Prostate gland (tissue), 2 donors: ENCODE measurements at regions not wholly inside any gene's neighbourhood (a gene's known extent, or its start where the extent isn't known, plus 50 kb on each side); places are given as distances from the start of the nearest gene placed in this dataset.

Experiments
- DNase-seq: peaks from one replicate; pipeline ENCODE4 v3.0.0-alpha.2; 2019; ENCODE audit warnings: low spot score
- H3K27ac ChIP-seq, 2 donors: fragments of 200-600 bp; sonication (generic); 2 replicates each; pipeline ENCODE4 v1.5.1; 2017 to 2019
- H3K27me3 ChIP-seq: fragments of 200-600 bp; sonication (generic); replicated peaks from 2 replicates; pipeline ENCODE4 v1.5.1; 2019; ENCODE audit not compliant: insufficient read depth
- H3K36me3 ChIP-seq, 2 donors: fragments of 200-600 bp; sonication (generic); 1 replicate in 1 of 2; 2 replicates in 1 of 2; pipeline versions ENCODE4 v1.5.1 to v1.8.1; 2017 to 2019
- H3K4me1 ChIP-seq: fragments of 200-600 bp; sonication (generic); replicated peaks from 2 replicates; pipeline ENCODE4 v1.5.1; 2019
- H3K4me3 ChIP-seq, 2 donors: fragments of 200-600 bp; sonication (generic); 2 replicates each; pipeline ENCODE4 v1.5.1; 2017 to 2019
- H3K9me3 ChIP-seq: fragments of 200-600 bp; sonication (generic); 2 replicates; pipeline ENCODE4 v1.5.1; 2017
- POLR2A ChIP-seq: fragments of 450-650 bp; IDR thresholded peaks from one replicate; pipeline ENCODE4 v1.6.1; 2016; ENCODE audit warnings: antibody characterized with exemption, mild to moderate bottlenecking
- POLR2AphosphoS5 ChIP-seq: sonication (generic); formaldehyde crosslinking; IDR thresholded peaks from one replicate; pipeline ENCODE4 v1.6.1; 2017; ENCODE audit warnings: antibody characterized with exemption
- WGBS: methylation state at CpG from one replicate; pipeline ENCODE4 v1.1.5; 2018; 5-methylcytosine and 5-hydroxymethylcytosine counted together
- intact Hi-C: fragments of 100-400 bp; cut with DNase I; formaldehyde crosslinking; loops from one replicate; pipeline ENCODE4 v1.14.2; 2022
- TF ChIP-seq, protein P1 (sequence below), 4 experiments: fragments of 200-600 bp in 2 of 4; fragments of 450-650 bp in 2 of 4; sonication (generic) in 2 of 4; IDR thresholded peaks; 1 replicate in 3 of 4; 2 replicates in 1 of 4; pipeline ENCODE4 v1.5.1; 2016 to 2019; ENCODE audit warnings: antibody characterized with exemption in 4 of 4, mild to moderate bottlenecking in 2 of 4, moderate library complexity in 2 of 4

DNA sequence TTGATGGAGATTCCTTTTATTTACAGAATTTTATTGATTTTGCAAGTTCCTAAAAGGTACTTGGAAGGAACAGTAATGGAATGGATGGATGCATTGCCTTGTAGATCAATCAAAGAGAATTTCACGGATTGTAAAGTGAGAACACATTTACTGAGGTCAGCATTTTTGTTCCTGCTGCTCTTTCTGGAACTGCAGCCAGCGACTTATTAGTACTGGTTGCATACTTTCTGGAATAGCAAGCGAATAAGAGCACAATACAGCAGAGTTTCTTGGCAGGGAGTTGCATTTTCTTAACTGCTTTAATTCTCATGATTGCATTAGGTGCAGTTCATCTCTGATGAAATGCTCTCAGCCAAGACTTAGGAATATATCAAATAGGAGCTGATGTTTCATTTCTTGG, 106.1 kb upstream of the CHODL start:
- peaks cover 3% of the 10 kb centered on the region for H3K27me3 ChIP-seq
- no peaks in the 10 kb centered on the region for H3K9me3 ChIP-seq
- H3K4me3 ChIP-seq = no peak overlapping the region
- TF ChIP-seq POLR2AphosphoS5 = no peak
- no peak for TF ChIP-seq POLR2A
- TF ChIP-seq, protein P1, sequence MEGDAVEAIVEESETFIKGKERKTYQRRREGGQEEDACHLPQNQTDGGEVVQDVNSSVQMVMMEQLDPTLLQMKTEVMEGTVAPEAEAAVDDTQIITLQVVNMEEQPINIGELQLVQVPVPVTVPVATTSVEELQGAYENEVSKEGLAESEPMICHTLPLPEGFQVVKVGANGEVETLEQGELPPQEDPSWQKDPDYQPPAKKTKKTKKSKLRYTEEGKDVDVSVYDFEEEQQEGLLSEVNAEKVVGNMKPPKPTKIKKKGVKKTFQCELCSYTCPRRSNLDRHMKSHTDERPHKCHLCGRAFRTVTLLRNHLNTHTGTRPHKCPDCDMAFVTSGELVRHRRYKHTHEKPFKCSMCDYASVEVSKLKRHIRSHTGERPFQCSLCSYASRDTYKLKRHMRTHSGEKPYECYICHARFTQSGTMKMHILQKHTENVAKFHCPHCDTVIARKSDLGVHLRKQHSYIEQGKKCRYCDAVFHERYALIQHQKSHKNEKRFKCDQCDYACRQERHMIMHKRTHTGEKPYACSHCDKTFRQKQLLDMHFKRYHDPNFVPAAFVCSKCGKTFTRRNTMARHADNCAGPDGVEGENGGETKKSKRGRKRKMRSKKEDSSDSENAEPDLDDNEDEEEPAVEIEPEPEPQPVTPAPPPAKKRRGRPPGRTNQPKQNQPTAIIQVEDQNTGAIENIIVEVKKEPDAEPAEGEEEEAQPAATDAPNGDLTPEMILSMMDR (IDR thresholded peaks at IDR 0.05) = no peak
- H3K27ac ChIP-seq = no peak overlapping the region
- no peaks in the 10 kb centered on the region for H3K4me1 ChIP-seq
- DNase-seq = no peak
- WGBS = 22% methylated on average over 3 of the region's 3 CpGs
- no peaks in the 10 kb centered on the region for H3K36me3 ChIP-seq
- intact Hi-C loops = no loop called here

DNA sequence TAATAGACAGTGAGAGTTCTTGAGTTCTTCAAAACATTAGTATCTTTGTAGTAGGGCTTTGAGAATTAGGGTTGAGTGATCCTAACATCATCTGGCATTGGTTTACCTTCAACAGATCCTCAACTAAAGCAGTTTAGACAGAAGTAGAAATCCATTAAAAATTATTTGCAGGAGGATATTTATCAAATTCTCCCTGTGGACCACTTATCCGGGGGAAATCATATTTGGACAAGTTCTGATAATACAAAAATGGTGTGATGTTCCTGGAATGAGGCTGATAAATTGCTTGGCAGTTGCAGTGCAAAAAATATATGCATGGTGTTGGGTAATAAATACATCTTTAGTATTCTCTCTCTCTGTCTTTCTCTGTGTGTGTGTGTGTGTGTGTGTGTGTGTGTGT, 115.1 kb upstream of the CHODL start:
- no peaks in the 10 kb centered on the region for H3K4me1 ChIP-seq
- WGBS = 74% methylated on average over 1 of the region's 1 CpG
- intact Hi-C loops = no loop called here
- TF ChIP-seq POLR2A (no peak), POLR2AphosphoS5 (no peak)
- TF ChIP-seq, protein P1 (IDR thresholded peaks at IDR 0.05) = no peak
- no peak overlapping the region for H3K27ac ChIP-seq
- no peaks in the 10 kb centered on the region for H3K9me3 ChIP-seq
- no peaks in the 10 kb centered on the region for H3K27me3 ChIP-seq
- H3K4me3 ChIP-seq = no peak overlapping the region
- H3K36me3 ChIP-seq = no peaks in the 10 kb centered on the region
- no peak for DNase-seq

GRCh38 chr21:18118566-18118965, 126.1 kb upstream of the CHODL start:
- Histone ChIP-seq H3K4me3 (no peak overlapping the region), H3K4me1 (no peaks in the 10 kb centered on the region), H3K27ac (no peak overlapping the region), H3K36me3 (no peaks in the 10 kb centered on the region), H3K27me3 (no peaks in the 10 kb centered on the region), H3K9me3 (no peaks in the 10 kb centered on the region)
- no peak for DNase-seq
- no peak for TF ChIP-seq POLR2AphosphoS5
- TF ChIP-seq POLR2A = no peak
- TF ChIP-seq, protein P1 (IDR thresholded peaks at IDR 0.05) = no peak
- intact Hi-C loops = no loop called here
- WGBS = 70% methylated on average over 1 of the region's 1 CpG

- DNase-seq = no peak
- H3K27me3 ChIP-seq = no peaks in the 10 kb centered on the region
- no peak overlapping the region for H3K27ac ChIP-seq
- TF ChIP-seq POLR2A (no peak), POLR2AphosphoS5 (no peak)
- TF ChIP-seq, protein P1 (IDR thresholded peaks at IDR 0.05) = no peak
- H3K9me3 ChIP-seq = no peaks in the 10 kb centered on the region
- intact Hi-C loops = no loop called here
- 62% methylated on average over 1 of the region's 1 CpG for WGBS
- no peak overlapping the region for H3K4me3 ChIP-seq
- no peaks in the 10 kb centered on the region for H3K4me1 ChIP-seq
- H3K36me3 ChIP-seq = no peaks in the 10 kb centered on the region
These were observed 127.5 kb upstream of the CHODL start for GRCh38 chr21:18117176-18117575.

DNA sequence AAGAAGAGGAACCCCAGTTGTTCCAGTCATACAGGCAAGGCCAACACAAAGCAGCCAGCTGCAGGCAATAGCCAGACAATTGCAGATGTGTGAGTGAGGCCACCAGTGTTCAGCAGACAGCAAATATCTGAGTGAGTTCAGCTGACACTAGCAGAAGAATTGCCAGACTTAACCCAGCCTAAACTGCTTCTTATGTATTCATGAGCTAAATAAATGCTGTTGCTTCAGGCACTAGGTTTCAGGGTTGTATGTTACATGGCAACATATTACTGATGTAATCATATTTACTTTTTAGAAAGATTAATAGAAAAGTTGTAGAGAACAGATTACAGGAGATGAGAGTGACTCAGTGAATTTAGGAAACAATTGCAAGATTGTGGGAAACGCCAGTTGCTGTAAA, 129.8 kb upstream of the CHODL start:
- Histone ChIP-seq H3K27me3 (no peaks in the 10 kb centered on the region), H3K27ac (no peak overlapping the region), H3K36me3 (no peaks in the 10 kb centered on the region), H3K9me3 (no peaks in the 10 kb centered on the region), H3K4me1 (no peaks in the 10 kb centered on the region), H3K4me3 (no peak overlapping the region)
- TF ChIP-seq, protein P1 (IDR thresholded peaks at IDR 0.05) = no peak
- no peak for TF ChIP-seq POLR2A
- DNase-seq = no peak
- WGBS = 35% methylated on average over 1 of the region's 1 CpG
- intact Hi-C loops = no loop called here
